Liver (tissue), 8 donors: ENCODE measurements at regions not wholly inside any gene's neighbourhood (a gene's known extent, or its start where the extent isn't known, plus 50 kb on each side); places are given as distances from the start of the nearest gene placed in this dataset.

ENCODE experiments used
- DNase-seq: peaks from one replicate; pipeline ENCODE4 v3.0.0-alpha.2; 2017; ENCODE audit warnings: low spot score
- H3K27ac ChIP-seq, 2 donors: one replicate each; pipeline ENCODE4 v1.7.0; 2013; ENCODE audit warnings: inconsistent platforms in 2 of 2, low read length in 2 of 2, control low read depth in 1 of 2, low read depth in 1 of 2, mild to moderate bottlenecking in 1 of 2
- H3K27me3 ChIP-seq, 4 donors: one replicate each; pipeline versions ENCODE4 v1.6.1 to v1.7.0; 2013; ENCODE audit warnings: low read length in 3 of 4, inconsistent platforms in 1 of 4, mild to moderate bottlenecking in 1 of 4, moderate library complexity in 1 of 4; ENCODE audit not compliant: control insufficient read depth in 4 of 4, insufficient read depth in 4 of 4
- H3K36me3 ChIP-seq, 4 donors: one replicate each; pipeline versions ENCODE4 v1.6.1 to v1.7.0; 2013; ENCODE audit warnings: low read length in 3 of 4, mild to moderate bottlenecking in 3 of 4, low read depth in 1 of 4, moderate library complexity in 1 of 4; ENCODE audit not compliant: control insufficient read depth in 4 of 4, insufficient read depth in 3 of 4
- H3K4me1 ChIP-seq, 4 donors: one replicate each; pipeline versions ENCODE4 v1.6.1 to v1.7.0; 2013; ENCODE audit warnings: low read length in 3 of 4, mild to moderate bottlenecking in 3 of 4, moderate library complexity in 1 of 4; ENCODE audit not compliant: control insufficient read depth in 4 of 4, insufficient read depth in 4 of 4
- H3K4me3 ChIP-seq, 3 donors: one replicate each; pipeline versions ENCODE4 v1.6.1 to v1.7.0; 2013; ENCODE audit warnings: low read length in 3 of 3, control low read depth in 1 of 3, low read depth in 1 of 3, mild to moderate bottlenecking in 1 of 3
- H3K9ac ChIP-seq, 2 donors: one replicate each; pipeline ENCODE4 v1.7.0; 2013; ENCODE audit warnings: low read length in 2 of 2, mild to moderate bottlenecking in 2 of 2, moderate library complexity in 2 of 2, control low read depth in 1 of 2, low read depth in 1 of 2
- H3K9me3 ChIP-seq, 4 donors: one replicate each; pipeline versions ENCODE4 v1.6.1 to v1.7.0; 2013; ENCODE audit warnings: low read length in 3 of 4; ENCODE audit not compliant: control insufficient read depth in 4 of 4
- CTCF ChIP-seq: fragments of 150-350 bp; IDR thresholded peaks from 2 replicates; pipeline ENCODE4 v1.5.1; 2017; ENCODE audit warnings: improper control_type of control experiment, low read depth, low read length; ENCODE audit not compliant: missing input control
- FOXA1 ChIP-seq: IDR thresholded peaks from 2 replicates; pipeline ENCODE4 v1.6.1; 2016; ENCODE audit warnings: antibody characterized with exemption
- GABPA ChIP-seq, 2 donors: IDR thresholded peaks in 1 of 2; conservative IDR thresholded peaks in 1 of 2; 2 replicates each; pipeline ENCODE4 v1.6.1; 2016; ENCODE audit warnings: antibody characterized with exemption in 2 of 2, mild to moderate bottlenecking in 1 of 2, moderate library complexity in 1 of 2
- JUND ChIP-seq, 2 donors: IDR thresholded peaks; 2 replicates each; pipeline ENCODE4 v1.6.1; 2016; ENCODE audit warnings: antibody characterized with exemption in 2 of 2
- RXRA ChIP-seq, 2 donors: IDR thresholded peaks; 2 replicates each; pipeline ENCODE4 v1.6.1; 2017 to 2018; ENCODE audit warnings: antibody characterized with exemption in 2 of 2, mild to moderate bottlenecking in 1 of 2
- SP1 ChIP-seq: IDR thresholded peaks from 2 replicates; pipeline ENCODE4 v1.6.1; 2018; ENCODE audit warnings: antibody characterized with exemption, mild to moderate bottlenecking
- TAF1 ChIP-seq: conservative IDR thresholded peaks from 2 replicates; pipeline ENCODE4 v1.6.1; 2016; ENCODE audit warnings: antibody characterized with exemption, mild to moderate bottlenecking
- YY1 ChIP-seq: IDR thresholded peaks from 2 replicates; pipeline ENCODE4 v1.6.1; 2016; ENCODE audit warnings: antibody characterized with exemption, mild to moderate bottlenecking
- WGBS: extraction: QIAGEN DNeasy Blood & Tissue Kit; methylation state at CpG from one replicate; pipeline ENCODE4 v1.1.7; 2013; 5-methylcytosine and 5-hydroxymethylcytosine counted together
- TF ChIP-seq, protein P1 (sequence below): IDR thresholded peaks from 2 replicates; pipeline ENCODE4 v1.6.1; 2016; ENCODE audit warnings: antibody characterized with exemption
- TF ChIP-seq, protein P2 (sequence below): IDR thresholded peaks from 2 replicates; pipeline ENCODE4 v1.6.1; 2016; ENCODE audit warnings: antibody characterized with exemption, mild to moderate bottlenecking
- TF ChIP-seq, protein P3 (sequence below): IDR thresholded peaks from 2 replicates; pipeline ENCODE4 v1.6.1; 2016; ENCODE audit warnings: antibody characterized with exemption
- donor health status: healthy.
- donor health status: healthy.
- donor health status: healthy.
- donor health status: healthy.
- donor health status: healthy.

DNA sequence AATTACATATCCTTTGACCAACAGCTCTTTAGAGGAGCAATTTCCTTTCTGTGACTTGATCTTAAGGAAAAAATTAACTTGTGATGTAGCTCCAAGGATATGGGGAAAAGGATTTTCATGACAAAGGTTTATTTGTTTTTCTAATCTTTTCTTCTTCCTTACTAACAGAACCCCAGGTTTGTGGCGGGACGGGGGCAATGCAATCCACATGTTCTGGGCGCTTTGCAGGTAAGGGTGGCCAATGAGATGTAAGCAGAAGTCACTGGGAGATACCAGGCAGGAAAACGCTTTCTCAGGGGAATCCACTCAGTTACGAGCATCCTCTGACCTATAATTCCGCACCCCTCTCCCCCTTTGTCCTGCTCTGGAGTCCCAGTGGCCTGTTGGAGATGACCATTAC lies 122.0 kb downstream of the MRPS6 start (continued):
- TF ChIP-seq, protein P1, sequence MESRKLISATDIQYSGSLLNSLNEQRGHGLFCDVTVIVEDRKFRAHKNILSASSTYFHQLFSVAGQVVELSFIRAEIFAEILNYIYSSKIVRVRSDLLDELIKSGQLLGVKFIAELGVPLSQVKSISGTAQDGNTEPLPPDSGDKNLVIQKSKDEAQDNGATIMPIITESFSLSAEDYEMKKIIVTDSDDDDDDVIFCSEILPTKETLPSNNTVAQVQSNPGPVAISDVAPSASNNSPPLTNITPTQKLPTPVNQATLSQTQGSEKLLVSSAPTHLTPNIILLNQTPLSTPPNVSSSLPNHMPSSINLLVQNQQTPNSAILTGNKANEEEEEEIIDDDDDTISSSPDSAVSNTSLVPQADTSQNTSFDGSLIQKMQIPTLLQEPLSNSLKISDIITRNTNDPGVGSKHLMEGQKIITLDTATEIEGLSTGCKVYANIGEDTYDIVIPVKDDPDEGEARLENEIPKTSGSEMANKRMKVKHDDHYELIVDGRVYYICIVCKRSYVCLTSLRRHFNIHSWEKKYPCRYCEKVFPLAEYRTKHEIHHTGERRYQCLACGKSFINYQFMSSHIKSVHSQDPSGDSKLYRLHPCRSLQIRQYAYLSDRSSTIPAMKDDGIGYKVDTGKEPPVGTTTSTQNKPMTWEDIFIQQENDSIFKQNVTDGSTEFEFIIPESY: no peak
- no peak for TF ChIP-seq TAF1
- TF ChIP-seq FOXA1: no peak
- TF ChIP-seq RXRA (IDR thresholded peaks at IDR 0.05): no peak

- Histone ChIP-seq H3K9me3 (no peaks in the 10 kb centered on the region), H3K27me3 (no peaks in the 10 kb centered on the region), H3K9ac (no peak overlapping the region), H3K4me1 (peaks cover 1 to 6% (median 5%) of the 10 kb centered on the region in 4 donors), H3K27ac (no peak overlapping the region), H3K36me3 (no peaks in the 10 kb centered on the region), H3K4me3 (no peak overlapping the region)
- 94% methylated on average over 6 of the region's 6 CpGs for whole genome bisulfite sequencing
- no peak for TF ChIP-seq JUND (IDR thresholded peaks at IDR 0.05)
- no peak for TF ChIP-seq CTCF
- DNase-seq: no peak
These were observed 123.6 kb downstream of the MRPS6 start for GRCh38 chr21:34196996-34197395.

- H3K4me3 ChIP-seq: no peak overlapping the region
- H3K4me1 ChIP-seq: peaks cover 1 to 12% (median 6%) of the 10 kb centered on the region in 4 donors
- H3K27ac ChIP-seq: no peak overlapping the region
- DNase-seq: no peak
- TF ChIP-seq FOXA1 (no peak), RXRA (IDR thresholded peaks at IDR 0.05) (no peak), SP1 (no peak), YY1 (no peak), GABPA (IDR thresholded peaks at IDR 0.05 in 1 of 2, conservative IDR thresholded peaks at IDR 0.05 in 1 of 2) (no peak)
- TF ChIP-seq, protein P2, sequence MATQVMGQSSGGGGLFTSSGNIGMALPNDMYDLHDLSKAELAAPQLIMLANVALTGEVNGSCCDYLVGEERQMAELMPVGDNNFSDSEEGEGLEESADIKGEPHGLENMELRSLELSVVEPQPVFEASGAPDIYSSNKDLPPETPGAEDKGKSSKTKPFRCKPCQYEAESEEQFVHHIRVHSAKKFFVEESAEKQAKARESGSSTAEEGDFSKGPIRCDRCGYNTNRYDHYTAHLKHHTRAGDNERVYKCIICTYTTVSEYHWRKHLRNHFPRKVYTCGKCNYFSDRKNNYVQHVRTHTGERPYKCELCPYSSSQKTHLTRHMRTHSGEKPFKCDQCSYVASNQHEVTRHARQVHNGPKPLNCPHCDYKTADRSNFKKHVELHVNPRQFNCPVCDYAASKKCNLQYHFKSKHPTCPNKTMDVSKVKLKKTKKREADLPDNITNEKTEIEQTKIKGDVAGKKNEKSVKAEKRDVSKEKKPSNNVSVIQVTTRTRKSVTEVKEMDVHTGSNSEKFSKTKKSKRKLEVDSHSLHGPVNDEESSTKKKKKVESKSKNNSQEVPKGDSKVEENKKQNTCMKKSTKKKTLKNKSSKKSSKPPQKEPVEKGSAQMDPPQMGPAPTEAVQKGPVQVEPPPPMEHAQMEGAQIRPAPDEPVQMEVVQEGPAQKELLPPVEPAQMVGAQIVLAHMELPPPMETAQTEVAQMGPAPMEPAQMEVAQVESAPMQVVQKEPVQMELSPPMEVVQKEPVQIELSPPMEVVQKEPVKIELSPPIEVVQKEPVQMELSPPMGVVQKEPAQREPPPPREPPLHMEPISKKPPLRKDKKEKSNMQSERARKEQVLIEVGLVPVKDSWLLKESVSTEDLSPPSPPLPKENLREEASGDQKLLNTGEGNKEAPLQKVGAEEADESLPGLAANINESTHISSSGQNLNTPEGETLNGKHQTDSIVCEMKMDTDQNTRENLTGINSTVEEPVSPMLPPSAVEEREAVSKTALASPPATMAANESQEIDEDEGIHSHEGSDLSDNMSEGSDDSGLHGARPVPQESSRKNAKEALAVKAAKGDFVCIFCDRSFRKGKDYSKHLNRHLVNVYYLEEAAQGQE: no peak
- TF ChIP-seq, protein P3, sequence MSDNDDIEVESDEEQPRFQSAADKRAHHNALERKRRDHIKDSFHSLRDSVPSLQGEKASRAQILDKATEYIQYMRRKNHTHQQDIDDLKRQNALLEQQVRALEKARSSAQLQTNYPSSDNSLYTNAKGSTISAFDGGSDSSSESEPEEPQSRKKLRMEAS: no peak
- TF ChIP-seq, protein P1: no peak
- no peaks in the 10 kb centered on the region for H3K27me3 ChIP-seq
- no peaks in the 10 kb centered on the region for H3K9me3 ChIP-seq
- no peak overlapping the region for H3K9ac ChIP-seq
- 96% methylated on average over 3 of the region's 3 CpGs for WGBS
- no peaks in the 10 kb centered on the region for H3K36me3 ChIP-seq
These were observed 124.2 kb downstream of the MRPS6 start for GRCh38 chr21:34197561-34197960.
